GM12891 (cell line): ENCODE measurements at regions not wholly inside any gene's neighbourhood (a gene's known extent, or its start where the extent isn't known, plus 50 kb on each side); places are given as distances from the start of the nearest gene placed in this dataset.

Source experiments
- POLR2A ChIP-seq: IDR thresholded peaks from 2 replicates; pipeline ENCODE4 v1.6.1; 2011; ENCODE audit warnings: low read depth, low read length, control low read depth
- TAF1 ChIP-seq: IDR thresholded peaks from 2 replicates; pipeline ENCODE4 v1.6.1; 2011; ENCODE audit warnings: low read depth, low read length, control low read depth

GRCh38 chr6:14673201-14673600 is 555.6 kb downstream of the CD83 start:
- TF ChIP-seq POLR2A (no peak), TAF1 (no peak)
